WTC11 (cell line): ENCODE measurements at regions not wholly inside any gene's neighbourhood (a gene's known extent, or its start where the extent isn't known, plus 50 kb on each side); places are given as distances from the start of the nearest gene placed in this dataset.

Source experiments
- ATAC-seq: fragments of 200-7000 bp; cut with Tn5 transposase; 2 replicates; pipeline ENCODE4 v1.10.0; 2021; ENCODE audit warnings: mild to moderate bottlenecking, moderate library complexity
- CTCF ChIA-PET: fragments of 300-600 bp; sonication (Branson Sonifier 250); formaldehyde crosslinking; loops from one replicate; lab custom pipeline; 2021; ENCODE audit warnings: antibody characterized with exemption; lab: Charles Lee
- POLR2A ChIA-PET: fragments of 350-600 bp; sonication (Branson Sonifier 250); formaldehyde crosslinking; loops from one replicate; lab custom pipeline; 2021; ENCODE audit warnings: antibody characterized with exemption; lab: Charles Lee
- DNase-seq: peaks from one replicate; pipeline ENCODE4 v3.0.0; 2021; ENCODE audit warnings: low spot score
- H3K27ac Mint-ChIP-seq: 2 replicates; pipeline ENCODE4 v1.8.0; 2021; ENCODE audit warnings: mixed read lengths
- H3K27me3 Mint-ChIP-seq: 2 replicates; pipeline ENCODE4 v1.8.0; 2021; ENCODE audit warnings: low read depth, mild to moderate bottlenecking, moderate library complexity, mixed read lengths
- H3K36me3 Mint-ChIP-seq: 2 replicates; pipeline ENCODE4 v1.8.0; 2021; ENCODE audit warnings: mixed read lengths
- H3K4me1 Mint-ChIP-seq: 2 replicates; pipeline ENCODE4 v1.8.0; 2022; ENCODE audit warnings: mixed read lengths
- H3K4me3 Mint-ChIP-seq: 2 replicates; pipeline ENCODE4 v1.8.0; 2021; ENCODE audit warnings: mild to moderate bottlenecking, moderate library complexity, mixed read lengths
- H3K9me3 Mint-ChIP-seq: 2 replicates; pipeline ENCODE4 v1.8.0; 2021; ENCODE audit warnings: mixed read lengths
- ATF1 ChIP-seq: sonication (generic); formaldehyde crosslinking; IDR thresholded peaks from 2 replicates; pipeline ENCODE4 v1.8.1; 2023; ENCODE audit warnings: mild to moderate bottlenecking, moderate library complexity, missing genetic modification reagents
- ETV6 ChIP-seq: sonication (generic); formaldehyde crosslinking; IDR thresholded peaks from 2 replicates; pipeline ENCODE4 v1.8.1; 2022; ENCODE audit warnings: mild to moderate bottlenecking, missing genetic modification reagents
- FOXJ3 ChIP-seq: sonication (generic); formaldehyde crosslinking; IDR thresholded peaks from 2 replicates; pipeline ENCODE4 v1.9.0; 2021; ENCODE audit warnings: missing genetic modification reagents, mild to moderate bottlenecking, borderline replicate concordance
- FOXP1 ChIP-seq: sonication (generic); formaldehyde crosslinking; IDR thresholded peaks from 2 replicates; pipeline ENCODE4 v1.8.0; 2022; ENCODE audit warnings: missing genetic modification reagents, mild to moderate bottlenecking, moderate library complexity, borderline replicate concordance
- GTF2I ChIP-seq: fragments of 250-450 bp; sonication (Bioruptor Pico); conservative IDR thresholded peaks from 2 replicates; pipeline ENCODE4 v1.4.0; 2021; ENCODE audit warnings: mild to moderate bottlenecking
- SOX15 ChIP-seq: fragments of 250-450 bp; sonication (Bioruptor Pico); IDR thresholded peaks from 2 replicates; pipeline ENCODE4 v1.9.0; 2021; ENCODE audit warnings: mild to moderate bottlenecking
- SP1 ChIP-seq: sonication (generic); formaldehyde crosslinking; conservative IDR thresholded peaks from 2 replicates; pipeline ENCODE4 v1.8.1; 2022; ENCODE audit warnings: missing genetic modification reagents
- TEAD1 ChIP-seq: sonication (generic); formaldehyde crosslinking; IDR thresholded peaks from 2 replicates; pipeline ENCODE4 v1.8.0; 2022; ENCODE audit warnings: mild to moderate bottlenecking, missing genetic modification reagents
- TEAD4 ChIP-seq: sonication (generic); formaldehyde crosslinking; IDR thresholded peaks from 2 replicates; pipeline ENCODE4 v1.8.0; 2022; ENCODE audit warnings: mild to moderate bottlenecking, missing genetic modification reagents
- ZNF138 ChIP-seq: sonication (generic); formaldehyde crosslinking; conservative IDR thresholded peaks from 2 replicates; pipeline ENCODE4 v1.8.1; 2022; ENCODE audit warnings: mild to moderate bottlenecking, moderate library complexity, missing genetic modification reagents
- ZNF317 ChIP-seq: sonication (generic); formaldehyde crosslinking; IDR thresholded peaks from 2 replicates; pipeline ENCODE4 v1.8.1; 2023; ENCODE audit warnings: low read depth, mild to moderate bottlenecking, moderate library complexity, missing genetic modification reagents, borderline replicate concordance
- ZNF671 ChIP-seq: fragments of 250-450 bp; sonication (Bioruptor Pico); IDR thresholded peaks from 2 replicates; pipeline ENCODE4 v1.8.0; 2021; ENCODE audit warnings: mild to moderate bottlenecking
- TF ChIP-seq, protein P1 (sequence below): sonication (generic); formaldehyde crosslinking; IDR thresholded peaks from 2 replicates; pipeline ENCODE4 v1.8.1; 2023; ENCODE audit warnings: mild to moderate bottlenecking, missing genetic modification reagents
- TF ChIP-seq, protein P2 (sequence below): sonication (generic); formaldehyde crosslinking; IDR thresholded peaks from 2 replicates; pipeline ENCODE4 v1.8.1; 2022; ENCODE audit warnings: low read depth, mild to moderate bottlenecking, moderate library complexity, missing genetic modification reagents, borderline replicate concordance
- TF ChIP-seq, protein P3 (sequence below): sonication (generic); formaldehyde crosslinking; IDR thresholded peaks from 2 replicates; pipeline ENCODE4 v1.8.1; 2023; ENCODE audit warnings: mild to moderate bottlenecking, moderate library complexity, missing genetic modification reagents
- TF ChIP-seq, protein P4 (sequence below): sonication (generic); formaldehyde crosslinking; IDR thresholded peaks from 2 replicates; pipeline ENCODE4 v1.8.1; 2023; ENCODE audit warnings: mild to moderate bottlenecking, missing genetic modification reagents, borderline replicate concordance
- TF ChIP-seq, protein P5 (sequence below): sonication (generic); formaldehyde crosslinking; IDR thresholded peaks from 2 replicates; pipeline ENCODE4 v1.8.1; 2022; ENCODE audit warnings: mild to moderate bottlenecking, missing genetic modification reagents, moderate library complexity, borderline replicate concordance
- TF ChIP-seq, protein P6 (sequence below): fragments of 250-450 bp; sonication (Bioruptor Pico); IDR thresholded peaks from 2 replicates; pipeline ENCODE4 v2.1.2; 2022; ENCODE audit warnings: mild to moderate bottlenecking, moderate library complexity

- no peak overlapping the region for H3K27ac Mint-ChIP-seq
- DNase-seq: no peak
- H3K4me1 Mint-ChIP-seq: peaks cover 25% of the 10 kb centered on the region
- no peaks in the 10 kb centered on the region for H3K27me3 Mint-ChIP-seq
- TF ChIP-seq FOXP1 (CRISPR knock-in tag) (no peak), TEAD1 (CRISPR knock-in tag) (no peak), TEAD4 (no peak), ZNF671 (CRISPR knock-in tag) (no peak), SP1 (CRISPR knock-in tag) (no peak), ATF1 (CRISPR knock-in tag) (no peak), ZNF317 (CRISPR knock-in tag) (no peak), ZNF138 (no peak), ETV6 (CRISPR knock-in tag) (no peak), SOX15 (CRISPR knock-in tag) (no peak), FOXJ3 (CRISPR knock-in tag) (no peak), GTF2I (CRISPR knock-in tag) (no peak)
- TF ChIP-seq, protein P1, sequence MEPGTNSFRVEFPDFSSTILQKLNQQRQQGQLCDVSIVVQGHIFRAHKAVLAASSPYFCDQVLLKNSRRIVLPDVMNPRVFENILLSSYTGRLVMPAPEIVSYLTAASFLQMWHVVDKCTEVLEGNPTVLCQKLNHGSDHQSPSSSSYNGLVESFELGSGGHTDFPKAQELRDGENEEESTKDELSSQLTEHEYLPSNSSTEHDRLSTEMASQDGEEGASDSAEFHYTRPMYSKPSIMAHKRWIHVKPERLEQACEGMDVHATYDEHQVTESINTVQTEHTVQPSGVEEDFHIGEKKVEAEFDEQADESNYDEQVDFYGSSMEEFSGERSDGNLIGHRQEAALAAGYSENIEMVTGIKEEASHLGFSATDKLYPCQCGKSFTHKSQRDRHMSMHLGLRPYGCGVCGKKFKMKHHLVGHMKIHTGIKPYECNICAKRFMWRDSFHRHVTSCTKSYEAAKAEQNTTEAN: no peak
- TF ChIP-seq, protein P2, sequence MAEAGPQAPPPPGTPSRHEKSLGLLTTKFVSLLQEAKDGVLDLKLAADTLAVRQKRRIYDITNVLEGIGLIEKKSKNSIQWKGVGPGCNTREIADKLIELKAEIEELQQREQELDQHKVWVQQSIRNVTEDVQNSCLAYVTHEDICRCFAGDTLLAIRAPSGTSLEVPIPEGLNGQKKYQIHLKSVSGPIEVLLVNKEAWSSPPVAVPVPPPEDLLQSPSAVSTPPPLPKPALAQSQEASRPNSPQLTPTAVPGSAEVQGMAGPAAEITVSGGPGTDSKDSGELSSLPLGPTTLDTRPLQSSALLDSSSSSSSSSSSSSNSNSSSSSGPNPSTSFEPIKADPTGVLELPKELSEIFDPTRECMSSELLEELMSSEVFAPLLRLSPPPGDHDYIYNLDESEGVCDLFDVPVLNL: no peak
- TF ChIP-seq, protein P3, sequence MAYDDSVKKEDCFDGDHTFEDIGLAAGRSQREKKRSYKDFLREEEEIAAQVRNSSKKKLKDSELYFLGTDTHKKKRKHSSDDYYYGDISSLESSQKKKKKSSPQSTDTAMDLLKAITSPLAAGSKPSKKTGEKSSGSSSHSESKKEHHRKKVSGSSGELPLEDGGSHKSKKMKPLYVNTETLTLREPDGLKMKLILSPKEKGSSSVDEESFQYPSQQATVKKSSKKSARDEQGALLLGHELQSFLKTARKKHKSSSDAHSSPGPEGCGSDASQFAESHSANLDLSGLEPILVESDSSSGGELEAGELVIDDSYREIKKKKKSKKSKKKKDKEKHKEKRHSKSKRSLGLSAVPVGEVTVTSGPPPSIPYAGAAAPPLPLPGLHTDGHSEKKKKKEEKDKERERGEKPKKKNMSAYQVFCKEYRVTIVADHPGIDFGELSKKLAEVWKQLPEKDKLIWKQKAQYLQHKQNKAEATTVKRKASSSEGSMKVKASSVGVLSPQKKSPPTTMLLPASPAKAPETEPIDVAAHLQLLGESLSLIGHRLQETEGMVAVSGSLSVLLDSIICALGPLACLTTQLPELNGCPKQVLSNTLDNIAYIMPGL: no peak
- TF ChIP-seq, protein P4, sequence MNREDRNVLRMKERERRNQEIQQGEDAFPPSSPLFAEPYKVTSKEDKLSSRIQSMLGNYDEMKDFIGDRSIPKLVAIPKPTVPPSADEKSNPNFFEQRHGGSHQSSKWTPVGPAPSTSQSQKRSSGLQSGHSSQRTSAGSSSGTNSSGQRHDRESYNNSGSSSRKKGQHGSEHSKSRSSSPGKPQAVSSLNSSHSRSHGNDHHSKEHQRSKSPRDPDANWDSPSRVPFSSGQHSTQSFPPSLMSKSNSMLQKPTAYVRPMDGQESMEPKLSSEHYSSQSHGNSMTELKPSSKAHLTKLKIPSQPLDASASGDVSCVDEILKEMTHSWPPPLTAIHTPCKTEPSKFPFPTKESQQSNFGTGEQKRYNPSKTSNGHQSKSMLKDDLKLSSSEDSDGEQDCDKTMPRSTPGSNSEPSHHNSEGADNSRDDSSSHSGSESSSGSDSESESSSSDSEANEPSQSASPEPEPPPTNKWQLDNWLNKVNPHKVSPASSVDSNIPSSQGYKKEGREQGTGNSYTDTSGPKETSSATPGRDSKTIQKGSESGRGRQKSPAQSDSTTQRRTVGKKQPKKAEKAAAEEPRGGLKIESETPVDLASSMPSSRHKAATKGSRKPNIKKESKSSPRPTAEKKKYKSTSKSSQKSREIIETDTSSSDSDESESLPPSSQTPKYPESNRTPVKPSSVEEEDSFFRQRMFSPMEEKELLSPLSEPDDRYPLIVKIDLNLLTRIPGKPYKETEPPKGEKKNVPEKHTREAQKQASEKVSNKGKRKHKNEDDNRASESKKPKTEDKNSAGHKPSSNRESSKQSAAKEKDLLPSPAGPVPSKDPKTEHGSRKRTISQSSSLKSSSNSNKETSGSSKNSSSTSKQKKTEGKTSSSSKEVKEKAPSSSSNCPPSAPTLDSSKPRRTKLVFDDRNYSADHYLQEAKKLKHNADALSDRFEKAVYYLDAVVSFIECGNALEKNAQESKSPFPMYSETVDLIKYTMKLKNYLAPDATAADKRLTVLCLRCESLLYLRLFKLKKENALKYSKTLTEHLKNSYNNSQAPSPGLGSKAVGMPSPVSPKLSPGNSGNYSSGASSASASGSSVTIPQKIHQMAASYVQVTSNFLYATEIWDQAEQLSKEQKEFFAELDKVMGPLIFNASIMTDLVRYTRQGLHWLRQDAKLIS: no peak
- TF ChIP-seq, protein P5, sequence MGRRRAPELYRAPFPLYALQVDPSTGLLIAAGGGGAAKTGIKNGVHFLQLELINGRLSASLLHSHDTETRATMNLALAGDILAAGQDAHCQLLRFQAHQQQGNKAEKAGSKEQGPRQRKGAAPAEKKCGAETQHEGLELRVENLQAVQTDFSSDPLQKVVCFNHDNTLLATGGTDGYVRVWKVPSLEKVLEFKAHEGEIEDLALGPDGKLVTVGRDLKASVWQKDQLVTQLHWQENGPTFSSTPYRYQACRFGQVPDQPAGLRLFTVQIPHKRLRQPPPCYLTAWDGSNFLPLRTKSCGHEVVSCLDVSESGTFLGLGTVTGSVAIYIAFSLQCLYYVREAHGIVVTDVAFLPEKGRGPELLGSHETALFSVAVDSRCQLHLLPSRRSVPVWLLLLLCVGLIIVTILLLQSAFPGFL (CRISPR knock-in tag): no peak
- TF ChIP-seq, protein P6, sequence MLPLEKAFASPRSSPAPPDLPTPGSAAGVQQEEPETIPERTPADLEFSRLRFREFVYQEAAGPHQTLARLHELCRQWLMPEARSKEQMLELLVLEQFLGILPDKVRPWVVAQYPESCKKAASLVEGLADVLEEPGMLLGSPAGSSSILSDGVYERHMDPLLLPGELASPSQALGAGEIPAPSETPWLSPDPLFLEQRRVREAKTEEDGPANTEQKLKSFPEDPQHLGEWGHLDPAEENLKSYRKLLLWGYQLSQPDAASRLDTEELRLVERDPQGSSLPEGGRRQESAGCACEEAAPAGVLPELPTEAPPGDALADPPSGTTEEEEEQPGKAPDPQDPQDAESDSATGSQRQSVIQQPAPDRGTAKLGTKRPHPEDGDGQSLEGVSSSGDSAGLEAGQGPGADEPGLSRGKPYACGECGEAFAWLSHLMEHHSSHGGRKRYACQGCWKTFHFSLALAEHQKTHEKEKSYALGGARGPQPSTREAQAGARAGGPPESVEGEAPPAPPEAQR (CRISPR knock-in tag): no peak
- ChIA-PET POLR2A (interaction anchor here (0.7 kb wide), 1 partner anchor 868 kb away, joined by 3 read pairs; no protein-coding TSS in a partner anchor), CTCF (no interaction called here)
- H3K4me3 Mint-ChIP-seq: no peak overlapping the region
- no peaks in the 10 kb centered on the region for H3K36me3 Mint-ChIP-seq
- H3K9me3 Mint-ChIP-seq: peaks cover 8% of the 10 kb centered on the region
- ATAC-seq: no peak
These were observed 232.5 kb upstream of the NDST3 start for GRCh38 chr4:117801756-117802155.
